SK-N-SH (cell line): ENCODE measurements at regions not wholly inside any gene's neighbourhood (a gene's known extent, or its start where the extent isn't known, plus 50 kb on each side); places are given as distances from the start of the nearest gene placed in this dataset.

Experiments
- EZH2phosphoT487 ChIP-seq: fragments of 200-600 bp; sonication (generic); IDR thresholded peaks from 2 replicates; pipeline ENCODE4 v1.6.1; 2017; ENCODE audit warnings: low read depth, mixed run types, mild to moderate bottlenecking, antibody characterized with exemption, moderate library complexity, borderline replicate concordance
- FOSL2 ChIP-seq: IDR thresholded peaks from 2 replicates; pipeline ENCODE4 v1.4.0; 2012; ENCODE audit warnings: low read depth, mild to moderate bottlenecking, moderate library complexity, borderline replicate concordance
- FOXM1 ChIP-seq: IDR thresholded peaks from 2 replicates; pipeline ENCODE4 v1.4.0; 2012; ENCODE audit warnings: low read depth, mild to moderate bottlenecking
- POLR2AphosphoS5 ChIP-seq: IDR thresholded peaks from 2 replicates; pipeline ENCODE4 v1.6.1; 2012; ENCODE audit warnings: low read depth, low read length
- SIN3A ChIP-seq: IDR thresholded peaks from 2 replicates; pipeline ENCODE4 v1.6.1; 2012; ENCODE audit warnings: low read depth, mild to moderate bottlenecking, low read length, moderate library complexity, borderline replicate concordance
- TF ChIP-seq, protein P1 (sequence below): fragments of 200-600 bp; sonication (generic); IDR thresholded peaks from 2 replicates; pipeline ENCODE4 v1.6.1; 2017; ENCODE audit warnings: antibody characterized with exemption, mild to moderate bottlenecking, moderate library complexity
- TF ChIP-seq, protein P2 (sequence below): IDR thresholded peaks from 2 replicates; pipeline ENCODE4 v1.4.0; 2012; ENCODE audit warnings: low read depth, borderline replicate concordance
- TF ChIP-seq, protein P3 (sequence below): IDR thresholded peaks from 2 replicates; pipeline ENCODE4 v1.4.0; 2012; ENCODE audit warnings: low read depth
- TF ChIP-seq, protein P4 (sequence below): IDR thresholded peaks from 2 replicates; pipeline ENCODE4; 2012
- TF ChIP-seq, protein P5 (sequence below): fragments of 150-350 bp; IDR thresholded peaks from 2 replicates; pipeline ENCODE4 v1.6.1; 2017; ENCODE audit warnings: antibody characterized with exemption, low read length, low read depth, borderline replicate concordance

DNA sequence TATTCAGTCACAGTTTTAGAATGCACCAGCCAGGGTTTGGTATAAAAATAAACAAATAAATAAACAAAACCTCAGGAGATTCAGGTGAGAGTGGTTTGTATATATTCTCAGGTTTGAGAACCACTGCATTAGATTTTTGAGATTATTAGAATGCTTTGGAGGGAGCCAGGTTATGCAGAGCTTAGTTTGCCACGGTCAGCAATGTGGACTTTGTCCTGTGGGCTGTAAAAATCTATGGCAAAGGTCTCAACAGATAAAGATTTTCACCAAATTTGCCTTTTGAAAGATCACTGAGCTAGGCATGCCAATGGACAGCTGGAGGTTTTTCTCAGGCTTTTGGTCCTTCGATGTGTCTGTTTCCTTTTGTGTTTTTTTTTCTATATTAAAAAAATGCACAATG lies 650.1 kb upstream of the RAG2 start:
- TF ChIP-seq, protein P1, sequence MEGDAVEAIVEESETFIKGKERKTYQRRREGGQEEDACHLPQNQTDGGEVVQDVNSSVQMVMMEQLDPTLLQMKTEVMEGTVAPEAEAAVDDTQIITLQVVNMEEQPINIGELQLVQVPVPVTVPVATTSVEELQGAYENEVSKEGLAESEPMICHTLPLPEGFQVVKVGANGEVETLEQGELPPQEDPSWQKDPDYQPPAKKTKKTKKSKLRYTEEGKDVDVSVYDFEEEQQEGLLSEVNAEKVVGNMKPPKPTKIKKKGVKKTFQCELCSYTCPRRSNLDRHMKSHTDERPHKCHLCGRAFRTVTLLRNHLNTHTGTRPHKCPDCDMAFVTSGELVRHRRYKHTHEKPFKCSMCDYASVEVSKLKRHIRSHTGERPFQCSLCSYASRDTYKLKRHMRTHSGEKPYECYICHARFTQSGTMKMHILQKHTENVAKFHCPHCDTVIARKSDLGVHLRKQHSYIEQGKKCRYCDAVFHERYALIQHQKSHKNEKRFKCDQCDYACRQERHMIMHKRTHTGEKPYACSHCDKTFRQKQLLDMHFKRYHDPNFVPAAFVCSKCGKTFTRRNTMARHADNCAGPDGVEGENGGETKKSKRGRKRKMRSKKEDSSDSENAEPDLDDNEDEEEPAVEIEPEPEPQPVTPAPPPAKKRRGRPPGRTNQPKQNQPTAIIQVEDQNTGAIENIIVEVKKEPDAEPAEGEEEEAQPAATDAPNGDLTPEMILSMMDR: no peak
- TF ChIP-seq, protein P2, sequence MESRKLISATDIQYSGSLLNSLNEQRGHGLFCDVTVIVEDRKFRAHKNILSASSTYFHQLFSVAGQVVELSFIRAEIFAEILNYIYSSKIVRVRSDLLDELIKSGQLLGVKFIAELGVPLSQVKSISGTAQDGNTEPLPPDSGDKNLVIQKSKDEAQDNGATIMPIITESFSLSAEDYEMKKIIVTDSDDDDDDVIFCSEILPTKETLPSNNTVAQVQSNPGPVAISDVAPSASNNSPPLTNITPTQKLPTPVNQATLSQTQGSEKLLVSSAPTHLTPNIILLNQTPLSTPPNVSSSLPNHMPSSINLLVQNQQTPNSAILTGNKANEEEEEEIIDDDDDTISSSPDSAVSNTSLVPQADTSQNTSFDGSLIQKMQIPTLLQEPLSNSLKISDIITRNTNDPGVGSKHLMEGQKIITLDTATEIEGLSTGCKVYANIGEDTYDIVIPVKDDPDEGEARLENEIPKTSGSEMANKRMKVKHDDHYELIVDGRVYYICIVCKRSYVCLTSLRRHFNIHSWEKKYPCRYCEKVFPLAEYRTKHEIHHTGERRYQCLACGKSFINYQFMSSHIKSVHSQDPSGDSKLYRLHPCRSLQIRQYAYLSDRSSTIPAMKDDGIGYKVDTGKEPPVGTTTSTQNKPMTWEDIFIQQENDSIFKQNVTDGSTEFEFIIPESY: no peak
- TF ChIP-seq POLR2AphosphoS5: no peak
- TF ChIP-seq, protein P3, sequence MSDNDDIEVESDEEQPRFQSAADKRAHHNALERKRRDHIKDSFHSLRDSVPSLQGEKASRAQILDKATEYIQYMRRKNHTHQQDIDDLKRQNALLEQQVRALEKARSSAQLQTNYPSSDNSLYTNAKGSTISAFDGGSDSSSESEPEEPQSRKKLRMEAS: no peak
- no peak for TF ChIP-seq SIN3A
- TF ChIP-seq, protein P4, sequence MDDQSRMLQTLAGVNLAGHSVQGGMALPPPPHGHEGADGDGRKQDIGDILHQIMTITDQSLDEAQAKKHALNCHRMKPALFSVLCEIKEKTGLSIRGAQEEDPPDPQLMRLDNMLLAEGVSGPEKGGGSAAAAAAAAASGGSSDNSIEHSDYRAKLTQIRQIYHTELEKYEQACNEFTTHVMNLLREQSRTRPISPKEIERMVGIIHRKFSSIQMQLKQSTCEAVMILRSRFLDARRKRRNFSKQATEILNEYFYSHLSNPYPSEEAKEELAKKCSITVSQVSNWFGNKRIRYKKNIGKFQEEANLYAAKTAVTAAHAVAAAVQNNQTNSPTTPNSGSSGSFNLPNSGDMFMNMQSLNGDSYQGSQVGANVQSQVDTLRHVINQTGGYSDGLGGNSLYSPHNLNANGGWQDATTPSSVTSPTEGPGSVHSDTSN: no peak
- TF ChIP-seq EZH2phosphoT487: no peak
- TF ChIP-seq, protein P5, sequence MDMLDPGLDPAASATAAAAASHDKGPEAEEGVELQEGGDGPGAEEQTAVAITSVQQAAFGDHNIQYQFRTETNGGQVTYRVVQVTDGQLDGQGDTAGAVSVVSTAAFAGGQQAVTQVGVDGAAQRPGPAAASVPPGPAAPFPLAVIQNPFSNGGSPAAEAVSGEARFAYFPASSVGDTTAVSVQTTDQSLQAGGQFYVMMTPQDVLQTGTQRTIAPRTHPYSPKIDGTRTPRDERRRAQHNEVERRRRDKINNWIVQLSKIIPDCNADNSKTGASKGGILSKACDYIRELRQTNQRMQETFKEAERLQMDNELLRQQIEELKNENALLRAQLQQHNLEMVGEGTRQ: no peak
- TF ChIP-seq FOXM1: no peak
- no peak for TF ChIP-seq FOSL2
